ENCODE measurements at regions not wholly inside any gene's neighbourhood (a gene's known extent, or its start where the extent isn't known, plus 50 kb on each side); places are given as distances from the start of the nearest gene placed in this dataset.

DNA sequence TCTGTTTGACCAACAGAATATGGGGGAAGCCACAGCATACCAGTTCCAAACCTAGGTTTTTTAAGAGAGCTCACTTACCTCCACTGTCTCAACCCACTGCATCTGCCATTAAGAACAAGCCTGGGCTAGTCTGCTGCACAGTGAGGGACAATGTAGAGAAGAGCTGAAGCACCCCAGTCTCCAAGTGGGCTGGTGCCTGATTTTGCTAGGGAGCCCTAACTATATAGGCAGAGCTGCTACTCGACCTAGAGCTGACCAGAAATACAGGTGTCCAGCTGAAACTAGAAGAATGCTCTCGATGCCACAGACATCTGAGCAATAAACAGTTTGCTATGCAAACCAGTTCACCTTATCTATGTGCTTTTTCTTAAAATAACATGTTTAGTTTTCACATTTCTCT, 106.9 kb upstream of the BET1 start:
- TF ChIP-seq POLR2A (IDR thresholded peaks at IDR 0.05) (no peak), POLR2AphosphoS5 (IDR thresholded peaks at IDR 0.05) (no peak), EP300 (IDR thresholded peaks at IDR 0.05) (no peak)
- TF ChIP-seq, protein P1, sequence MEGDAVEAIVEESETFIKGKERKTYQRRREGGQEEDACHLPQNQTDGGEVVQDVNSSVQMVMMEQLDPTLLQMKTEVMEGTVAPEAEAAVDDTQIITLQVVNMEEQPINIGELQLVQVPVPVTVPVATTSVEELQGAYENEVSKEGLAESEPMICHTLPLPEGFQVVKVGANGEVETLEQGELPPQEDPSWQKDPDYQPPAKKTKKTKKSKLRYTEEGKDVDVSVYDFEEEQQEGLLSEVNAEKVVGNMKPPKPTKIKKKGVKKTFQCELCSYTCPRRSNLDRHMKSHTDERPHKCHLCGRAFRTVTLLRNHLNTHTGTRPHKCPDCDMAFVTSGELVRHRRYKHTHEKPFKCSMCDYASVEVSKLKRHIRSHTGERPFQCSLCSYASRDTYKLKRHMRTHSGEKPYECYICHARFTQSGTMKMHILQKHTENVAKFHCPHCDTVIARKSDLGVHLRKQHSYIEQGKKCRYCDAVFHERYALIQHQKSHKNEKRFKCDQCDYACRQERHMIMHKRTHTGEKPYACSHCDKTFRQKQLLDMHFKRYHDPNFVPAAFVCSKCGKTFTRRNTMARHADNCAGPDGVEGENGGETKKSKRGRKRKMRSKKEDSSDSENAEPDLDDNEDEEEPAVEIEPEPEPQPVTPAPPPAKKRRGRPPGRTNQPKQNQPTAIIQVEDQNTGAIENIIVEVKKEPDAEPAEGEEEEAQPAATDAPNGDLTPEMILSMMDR (IDR thresholded peaks at IDR 0.05), result no peak

Measured in sigmoid colon (tissue), 4 donors.